ENCODE measurements at regions not wholly inside any gene's neighbourhood (a gene's known extent, or its start where the extent isn't known, plus 50 kb on each side); places are given as distances from the start of the nearest gene placed in this dataset.

- FAIRE-seq, result no peak
These were observed 113.3 kb upstream of the SERP2 start for GRCh38 chr13:44260336-44260735.

- no peak for FAIRE-seq
These were observed 109.6 kb upstream of the SERP2 start for GRCh38 chr13:44263751-44264620.

GRCh38 chr13:44266305-44266704, 107.3 kb upstream of the SERP2 start:
- no peak for FAIRE-seq

GRCh38 chr13:44266772-44267171, 106.9 kb upstream of the SERP2 start:
- no peak for FAIRE-seq

- no peak for FAIRE-seq
These were observed 106.4 kb upstream of the SERP2 start for GRCh38 chr13:44267203-44267602.

- FAIRE-seq, result no peak
These were observed 105.6 kb upstream of the SERP2 start for GRCh38 chr13:44267980-44268379.

- FAIRE-seq, result no peak
These were observed 104.6 kb upstream of the SERP2 start for GRCh38 chr13:44268980-44269379.

- no peak for FAIRE-seq
These were observed 103.5 kb upstream of the SERP2 start for GRCh38 chr13:44270150-44270549.

GRCh38 chr13:44271031-44271455, 102.6 kb upstream of the SERP2 start:
- FAIRE-seq, result no peak

GRCh38 chr13:44271473-44271872, 102.2 kb upstream of the SERP2 start:
- FAIRE-seq, result no peak

GRCh38 chr13:44271915-44272341, 101.7 kb upstream of the SERP2 start:
- no peak for FAIRE-seq

- FAIRE-seq, result no peak
These were observed 100.9 kb upstream of the SERP2 start for GRCh38 chr13:44272692-44273091.

GRCh38 chr13:44273216-44273615, 100.4 kb upstream of the SERP2 start:
- FAIRE-seq, result no peak

GRCh38 chr13:44273991-44274770, 99.4 kb upstream of the SERP2 start:
- FAIRE-seq, result peak; percentile 43

GRCh38 chr13:44274771-44275205, 98.8 kb upstream of the SERP2 start:
- FAIRE-seq, result no peak

- FAIRE-seq, result no peak
These were observed 98.2 kb upstream of the SERP2 start for GRCh38 chr13:44275381-44275780.

- no peak for FAIRE-seq
These were observed 97.6 kb upstream of the SERP2 start for GRCh38 chr13:44276061-44276460.

- no peak for FAIRE-seq
These were observed 96.2 kb upstream of the SERP2 start for GRCh38 chr13:44277459-44277858.

- no peak for FAIRE-seq
These were observed 95.5 kb upstream of the SERP2 start for GRCh38 chr13:44278166-44278565.

- FAIRE-seq, result no peak
These were observed 93.2 kb upstream of the SERP2 start for GRCh38 chr13:44280456-44280855.

GRCh38 chr13:44281252-44282000, 92.2 kb upstream of the SERP2 start:
- no peak for FAIRE-seq

GRCh38 chr13:44283600-44283999, 90.0 kb upstream of the SERP2 start:
- FAIRE-seq, result no peak

GRCh38 chr13:44287958-44288357, 85.7 kb upstream of the SERP2 start:
- FAIRE-seq, result no peak
